ENCODE measurements at regions not wholly inside any gene's neighbourhood (a gene's known extent, or its start where the extent isn't known, plus 50 kb on each side); places are given as distances from the start of the nearest gene placed in this dataset.

DNA sequence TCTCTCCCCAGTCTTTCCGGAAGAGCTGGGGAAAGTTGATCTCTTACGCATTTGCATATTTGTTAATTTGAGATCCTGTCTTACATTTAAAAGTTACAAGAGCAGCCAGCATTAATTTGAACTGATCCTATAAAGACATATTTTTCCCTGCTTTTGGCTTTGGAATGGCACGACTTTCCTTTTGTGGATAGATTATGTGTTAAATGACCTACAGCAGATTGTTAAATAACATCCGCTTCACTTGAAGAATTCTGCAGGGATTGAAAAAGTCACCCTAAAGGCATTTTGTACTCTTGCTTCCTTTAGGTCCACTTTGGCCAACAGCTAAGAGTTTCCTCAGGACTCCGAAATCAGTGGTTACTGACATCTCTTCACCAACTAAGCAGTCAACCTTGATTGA is 334.0 kb downstream of the TBC1D4 start:
- TF ChIP-seq, protein P1, sequence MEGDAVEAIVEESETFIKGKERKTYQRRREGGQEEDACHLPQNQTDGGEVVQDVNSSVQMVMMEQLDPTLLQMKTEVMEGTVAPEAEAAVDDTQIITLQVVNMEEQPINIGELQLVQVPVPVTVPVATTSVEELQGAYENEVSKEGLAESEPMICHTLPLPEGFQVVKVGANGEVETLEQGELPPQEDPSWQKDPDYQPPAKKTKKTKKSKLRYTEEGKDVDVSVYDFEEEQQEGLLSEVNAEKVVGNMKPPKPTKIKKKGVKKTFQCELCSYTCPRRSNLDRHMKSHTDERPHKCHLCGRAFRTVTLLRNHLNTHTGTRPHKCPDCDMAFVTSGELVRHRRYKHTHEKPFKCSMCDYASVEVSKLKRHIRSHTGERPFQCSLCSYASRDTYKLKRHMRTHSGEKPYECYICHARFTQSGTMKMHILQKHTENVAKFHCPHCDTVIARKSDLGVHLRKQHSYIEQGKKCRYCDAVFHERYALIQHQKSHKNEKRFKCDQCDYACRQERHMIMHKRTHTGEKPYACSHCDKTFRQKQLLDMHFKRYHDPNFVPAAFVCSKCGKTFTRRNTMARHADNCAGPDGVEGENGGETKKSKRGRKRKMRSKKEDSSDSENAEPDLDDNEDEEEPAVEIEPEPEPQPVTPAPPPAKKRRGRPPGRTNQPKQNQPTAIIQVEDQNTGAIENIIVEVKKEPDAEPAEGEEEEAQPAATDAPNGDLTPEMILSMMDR (IDR thresholded peaks at IDR 0.05), result no peak
- no peak for TF ChIP-seq POLR2A (IDR thresholded peaks at IDR 0.05)

Measured in ovary (tissue), 3 donors.